ENCODE measurements at regions not wholly inside any gene's neighbourhood (a gene's known extent, or its start where the extent isn't known, plus 50 kb on each side); places are given as distances from the start of the nearest gene placed in this dataset.

- H3K36me3 ChIP-seq (ENCODE audit: insufficient read depth, low read length) = no peaks in the 10 kb centered on the region
- POLR2A ChIA-PET = no interaction called here
- no peak for DNase-seq (ENCODE audit: low spot score)
- CTCF ChIA-PET (ENCODE audit: unreplicated experiment) = no interaction called here
- H3K4me1 ChIP-seq (ENCODE audit: insufficient read depth, low read length, poor library complexity, severe bottlenecking) = no peaks in the 10 kb centered on the region
- no peaks in the 10 kb centered on the region for H3K9me2 ChIP-seq (ENCODE audit: insufficient read depth, low read length)
- no peak overlapping the region for H3K4me2 ChIP-seq (ENCODE audit: low read length)
- no peak overlapping the region for H3K27ac ChIP-seq (ENCODE audit: low read depth, low read length, poor library complexity, severe bottlenecking)
- no peaks in the 10 kb centered on the region for H3K9me3 ChIP-seq (ENCODE audit: low read length)
- H3K4me3 ChIP-seq (ENCODE audit: low read depth, low read length, poor library complexity, severe bottlenecking) = no peak overlapping the region
- no peak overlapping the region for H2AFZ ChIP-seq (ENCODE audit: low read length)
- no peaks in the 10 kb centered on the region for H4K20me1 ChIP-seq (ENCODE audit: insufficient read depth, low read length)
- intact Hi-C loops (cut with micrococcal nuclease; ENCODE audit: unreplicated experiment) = no loop called here
- no TSS peak for BruUV-seq (replicated peaks)
- no peak for TF ChIP-seq EZH2phosphoT487 (IDR thresholded peaks at IDR 0.05; ENCODE audit: borderline replicate concordance, low read depth, low read length)
- TF ChIP-seq, protein P1, sequence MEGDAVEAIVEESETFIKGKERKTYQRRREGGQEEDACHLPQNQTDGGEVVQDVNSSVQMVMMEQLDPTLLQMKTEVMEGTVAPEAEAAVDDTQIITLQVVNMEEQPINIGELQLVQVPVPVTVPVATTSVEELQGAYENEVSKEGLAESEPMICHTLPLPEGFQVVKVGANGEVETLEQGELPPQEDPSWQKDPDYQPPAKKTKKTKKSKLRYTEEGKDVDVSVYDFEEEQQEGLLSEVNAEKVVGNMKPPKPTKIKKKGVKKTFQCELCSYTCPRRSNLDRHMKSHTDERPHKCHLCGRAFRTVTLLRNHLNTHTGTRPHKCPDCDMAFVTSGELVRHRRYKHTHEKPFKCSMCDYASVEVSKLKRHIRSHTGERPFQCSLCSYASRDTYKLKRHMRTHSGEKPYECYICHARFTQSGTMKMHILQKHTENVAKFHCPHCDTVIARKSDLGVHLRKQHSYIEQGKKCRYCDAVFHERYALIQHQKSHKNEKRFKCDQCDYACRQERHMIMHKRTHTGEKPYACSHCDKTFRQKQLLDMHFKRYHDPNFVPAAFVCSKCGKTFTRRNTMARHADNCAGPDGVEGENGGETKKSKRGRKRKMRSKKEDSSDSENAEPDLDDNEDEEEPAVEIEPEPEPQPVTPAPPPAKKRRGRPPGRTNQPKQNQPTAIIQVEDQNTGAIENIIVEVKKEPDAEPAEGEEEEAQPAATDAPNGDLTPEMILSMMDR (conservative IDR thresholded peaks at IDR 0.05; ENCODE audit: low read length) = no peak
- no peaks in the 10 kb centered on the region for H3K79me2 ChIP-seq (ENCODE audit: insufficient read depth, low read depth, low read length)
These were observed 93.4 kb upstream of the BACE2 start for GRCh38 chr21:41074396-41075184.

- BruUV-seq (replicated peaks) = no TSS peak
- POLR2A ChIA-PET = no interaction called here
- Histone ChIP-seq H3K79me2 (ENCODE audit: insufficient read depth, low read depth, low read length) (no peaks in the 10 kb centered on the region), H3K9me2 (ENCODE audit: insufficient read depth, low read length) (no peaks in the 10 kb centered on the region), H3K4me3 (ENCODE audit: low read depth, low read length, poor library complexity, severe bottlenecking) (no peak overlapping the region), H3K27ac (ENCODE audit: low read depth, low read length, poor library complexity, severe bottlenecking) (no peak overlapping the region), H3K4me2 (ENCODE audit: low read length) (no peak overlapping the region), H4K20me1 (ENCODE audit: insufficient read depth, low read length) (no peaks in the 10 kb centered on the region), H3K9me3 (ENCODE audit: low read length) (no peaks in the 10 kb centered on the region), H3K36me3 (ENCODE audit: insufficient read depth, low read length) (no peaks in the 10 kb centered on the region), H2AFZ (ENCODE audit: low read length) (no peak overlapping the region), H3K4me1 (ENCODE audit: insufficient read depth, low read length, poor library complexity, severe bottlenecking) (no peaks in the 10 kb centered on the region)
- CTCF ChIA-PET (ENCODE audit: unreplicated experiment) = no interaction called here
- TF ChIP-seq, protein P1 (conservative IDR thresholded peaks at IDR 0.05; ENCODE audit: low read length) = no peak
- no peak for TF ChIP-seq EZH2phosphoT487 (IDR thresholded peaks at IDR 0.05; ENCODE audit: borderline replicate concordance, low read depth, low read length)
- DNase-seq (ENCODE audit: low spot score) = no peak
- intact Hi-C loops (cut with micrococcal nuclease; ENCODE audit: unreplicated experiment) = no loop called here
These were observed 92.3 kb upstream of the BACE2 start for GRCh38 chr21:41075656-41076055.

GRCh38 chr21:41076064-41076463, 91.9 kb upstream of the BACE2 start:
- no peak for TF ChIP-seq EZH2phosphoT487 (IDR thresholded peaks at IDR 0.05; ENCODE audit: borderline replicate concordance, low read depth, low read length)
- TF ChIP-seq, protein P1 (conservative IDR thresholded peaks at IDR 0.05; ENCODE audit: low read length) = no peak
- Histone ChIP-seq H3K27ac (ENCODE audit: low read depth, low read length, poor library complexity, severe bottlenecking) (no peak overlapping the region), H3K36me3 (ENCODE audit: insufficient read depth, low read length) (no peaks in the 10 kb centered on the region), H3K9me3 (ENCODE audit: low read length) (no peaks in the 10 kb centered on the region), H3K4me1 (ENCODE audit: insufficient read depth, low read length, poor library complexity, severe bottlenecking) (no peaks in the 10 kb centered on the region), H4K20me1 (ENCODE audit: insufficient read depth, low read length) (no peaks in the 10 kb centered on the region), H3K4me3 (ENCODE audit: low read depth, low read length, poor library complexity, severe bottlenecking) (no peak overlapping the region), H3K9me2 (ENCODE audit: insufficient read depth, low read length) (no peaks in the 10 kb centered on the region), H3K79me2 (ENCODE audit: insufficient read depth, low read depth, low read length) (no peaks in the 10 kb centered on the region), H2AFZ (ENCODE audit: low read length) (no peak overlapping the region), H3K4me2 (ENCODE audit: low read length) (no peak overlapping the region)
- DNase-seq (ENCODE audit: low spot score) = no peak
- POLR2A ChIA-PET = no interaction called here
- intact Hi-C loops (cut with micrococcal nuclease; ENCODE audit: unreplicated experiment) = no loop called here
- CTCF ChIA-PET (ENCODE audit: unreplicated experiment) = no interaction called here
- BruUV-seq (replicated peaks) = no TSS peak
